ENCODE measurements at regions not wholly inside any gene's neighbourhood (a gene's known extent, or its start where the extent isn't known, plus 50 kb on each side); places are given as distances from the start of the nearest gene placed in this dataset.
"Not testable (repeated sequence)": the region's sequence is repeated elsewhere in the genome, so short reads cannot be mapped to it uniquely, and the experiment has no call there.

GRCh38 chrX:23458957-23459356 is 124.3 kb downstream of the PTCHD1 start:
- H3K27me3 ChIP-seq; DNase-seq; intact Hi-C loops (cut with DNase I; ENCODE audit: low total_unique reads); H3K27ac ChIP-seq; H3K9me3 ChIP-seq; H3K36me3 ChIP-seq; H3K4me3 ChIP-seq; in situ Hi-C loops (cut with MboI; ENCODE audit: low sequenced_read_pairs in 4 of 4); ATAC-seq; H3K4me1 ChIP-seq: not testable (repeated sequence)

GRCh38 chrX:23465105-23465791 is 130.6 kb downstream of the PTCHD1 start:
- TF ChIP-seq POLR2A (IDR thresholded peaks at IDR 0.05) (no peak), CTCF (IDR thresholded peaks at IDR 0.05 in 4 of 5, conservative IDR thresholded peaks at IDR 0.05 in 1 of 5) (no peak)
- H3K9me3 ChIP-seq: peaks cover 0 to 9% (median 0%) of the 10 kb centered on the region in 3 donors
- in situ Hi-C loops (cut with MboI; ENCODE audit: low sequenced_read_pairs in 4 of 4): no loop called here
- no peaks in the 10 kb centered on the region for H3K36me3 ChIP-seq
- no peak for DNase-seq
- intact Hi-C loops (cut with DNase I; ENCODE audit: low total_unique reads): no loop called here
- no peak overlapping the region for H3K27ac ChIP-seq
- no peaks in the 10 kb centered on the region for H3K27me3 ChIP-seq
- no peak for ATAC-seq
- H3K4me1 ChIP-seq: no peaks in the 10 kb centered on the region
- H3K4me3 ChIP-seq: no peak overlapping the region

- in situ Hi-C loops (cut with MboI; ENCODE audit: low sequenced_read_pairs in 4 of 4): no loop called here
- no peak for ATAC-seq
- H3K4me3 ChIP-seq: no peak overlapping the region
Observed at GRCh38 chrX:23465985-23466384, 131.3 kb downstream of the PTCHD1 start.

GRCh38 chrX:23478056-23478455 is 143.4 kb downstream of the PTCHD1 start:
- no peaks in the 10 kb centered on the region for H3K9me3 ChIP-seq
- intact Hi-C loops (cut with DNase I; ENCODE audit: low total_unique reads): no loop called here
- TF ChIP-seq CTCF (IDR thresholded peaks at IDR 0.05 in 4 of 5, conservative IDR thresholded peaks at IDR 0.05 in 1 of 5) (no peak), POLR2A (IDR thresholded peaks at IDR 0.05) (no peak)
- no peaks in the 10 kb centered on the region for H3K27me3 ChIP-seq
- no peak for DNase-seq
- no peak for ATAC-seq
- in situ Hi-C loops (cut with MboI; ENCODE audit: low sequenced_read_pairs in 4 of 4): no loop called here
- H3K27ac ChIP-seq: no peak overlapping the region
- no peaks in the 10 kb centered on the region for H3K4me1 ChIP-seq
- no peak overlapping the region for H3K4me3 ChIP-seq
- no peaks in the 10 kb centered on the region for H3K36me3 ChIP-seq

More at GRCh38 chrX:23465985-23466384, 131.3 kb downstream of the PTCHD1 start:
- no peaks in the 10 kb centered on the region for H3K27me3 ChIP-seq
- H3K27ac ChIP-seq: no peak overlapping the region
- H3K4me1 ChIP-seq: no peaks in the 10 kb centered on the region
- H3K36me3 ChIP-seq: no peaks in the 10 kb centered on the region
- intact Hi-C loops (cut with DNase I; ENCODE audit: low total_unique reads): no loop called here
- H3K9me3 ChIP-seq: peaks cover 0 to 9% (median 0%) of the 10 kb centered on the region in 3 donors
- no peak for TF ChIP-seq POLR2A (IDR thresholded peaks at IDR 0.05)
- DNase-seq: no peak

GRCh38 chrX:23478561-23478960 is 143.9 kb downstream of the PTCHD1 start:
- DNase-seq: no peak
- Histone ChIP-seq H3K27me3 (no peaks in the 10 kb centered on the region), H3K36me3 (no peaks in the 10 kb centered on the region), H3K9me3 (no peaks in the 10 kb centered on the region), H3K4me3 (no peak overlapping the region), H3K4me1 (no peaks in the 10 kb centered on the region), H3K27ac (no peak overlapping the region)
- in situ Hi-C loops (cut with MboI; ENCODE audit: low sequenced_read_pairs in 4 of 4) (no loop called here), intact Hi-C loops (cut with DNase I; ENCODE audit: low total_unique reads) (no loop called here)
- TF ChIP-seq CTCF (IDR thresholded peaks at IDR 0.05 in 4 of 5, conservative IDR thresholded peaks at IDR 0.05 in 1 of 5) (no peak), POLR2A (IDR thresholded peaks at IDR 0.05) (no peak)
- no peak for ATAC-seq

- TF ChIP-seq CTCF (IDR thresholded peaks at IDR 0.05 in 4 of 5, conservative IDR thresholded peaks at IDR 0.05 in 1 of 5) (no peak), POLR2A (IDR thresholded peaks at IDR 0.05) (no peak)
- H3K9me3 ChIP-seq: no peaks in the 10 kb centered on the region
- in situ Hi-C loops (cut with MboI; ENCODE audit: low sequenced_read_pairs in 4 of 4): no loop called here
Observed at GRCh38 chrX:23482561-23482960, 147.9 kb downstream of the PTCHD1 start.

More at GRCh38 chrX:23482561-23482960, 147.9 kb downstream of the PTCHD1 start:
- intact Hi-C loops (cut with DNase I; ENCODE audit: low total_unique reads): no loop called here
- H3K36me3 ChIP-seq: no peaks in the 10 kb centered on the region
- H3K27me3 ChIP-seq: no peaks in the 10 kb centered on the region
- H3K4me1 ChIP-seq: no peaks in the 10 kb centered on the region
- DNase-seq (no peak), ATAC-seq (no peak)
- no peak overlapping the region for H3K27ac ChIP-seq
- no peak overlapping the region for H3K4me3 ChIP-seq

All from gastrocnemius medialis (tissue), 4 donors.